Astrocyte of the cerebellum (primary cell): ENCODE measurements at regions not wholly inside any gene's neighbourhood (a gene's known extent, or its start where the extent isn't known, plus 50 kb on each side); places are given as distances from the start of the nearest gene placed in this dataset.

ENCODE experiments used
- DNase-seq: peaks from one replicate; pipeline ENCODE4 v3.0.0-alpha.2; 2011; ENCODE audit warnings: low read depth
- H3K4me3 ChIP-seq: 2 replicates; pipeline ENCODE4 v1.5.1; 2011; ENCODE audit warnings: mild to moderate bottlenecking, low read depth, low read length, moderate library complexity
- CTCF ChIP-seq: IDR thresholded peaks from 2 replicates; pipeline ENCODE4 v1.5.1; 2012; ENCODE audit warnings: low read length, low read depth, moderate library complexity, mild to moderate bottlenecking; ENCODE audit errors: missing control alignments
- in situ Hi-C: cut with HindIII; loops from 2 replicates; pipeline ENCODE4 v1.10.0; 2017; ENCODE audit warnings: low sequenced_read_pairs

GRCh38 chr10:125398270-125398669 is 237.9 kb upstream of the CTBP2 start:
- no peak overlapping the region for H3K4me3 ChIP-seq
- in situ Hi-C loops: no loop called here
- no peak for DNase-seq
- no peak for TF ChIP-seq CTCF

- in situ Hi-C loops: no loop called here
- H3K4me3 ChIP-seq: no peak overlapping the region
- DNase-seq: no peak
- no peak for TF ChIP-seq CTCF
Measured at GRCh38 chr10:125397608-125398007, 237.2 kb upstream of the CTBP2 start.

GRCh38 chr10:125396676-125397075 is 236.3 kb upstream of the CTBP2 start:
- TF ChIP-seq CTCF: no peak
- DNase-seq: peak; percentile 43
- in situ Hi-C loops: no loop called here
- H3K4me3 ChIP-seq: no peak overlapping the region

GRCh38 chr10:125392609-125393008 is 232.2 kb upstream of the CTBP2 start:
- DNase-seq: no peak
- no peak for TF ChIP-seq CTCF
- H3K4me3 ChIP-seq: no peak overlapping the region
- in situ Hi-C loops: no loop called here

- in situ Hi-C loops: no loop called here
- H3K4me3 ChIP-seq: no peak overlapping the region
- no peak for TF ChIP-seq CTCF
- no peak for DNase-seq
Measured at GRCh38 chr10:125392154-125392553, 231.8 kb upstream of the CTBP2 start.

- no peak overlapping the region for H3K4me3 ChIP-seq
- TF ChIP-seq CTCF: no peak
- in situ Hi-C loops: no loop called here
- no peak for DNase-seq
Measured at GRCh38 chr10:125389648-125390047, 229.3 kb upstream of the CTBP2 start.

GRCh38 chr10:125379592-125379991 is 219.2 kb upstream of the CTBP2 start:
- in situ Hi-C loops: no loop called here
- TF ChIP-seq CTCF: no peak
- no peak for DNase-seq
- no peak overlapping the region for H3K4me3 ChIP-seq
